Memory B cell (primary cell): ENCODE measurements at regions not wholly inside any gene's neighbourhood (a gene's known extent, or its start where the extent isn't known, plus 50 kb on each side); places are given as distances from the start of the nearest gene placed in this dataset.
"Not testable (repeated sequence)": the region's sequence is repeated elsewhere in the genome, so short reads cannot be mapped to it uniquely, and the experiment has no call there.

ENCODE experiments used
- ATAC-seq: fragments of 150-1000 bp; cut with Tn5 transposase; 2 replicates; pipeline ENCODE4 v1.10.0; 2021; ENCODE audit warnings: low read depth, mild to moderate bottlenecking, moderate library complexity
- DNase-seq, 2 donors: peaks; one replicate each; pipeline ENCODE4 v3.0.0; 2022; ENCODE audit warnings: low spot score in 2 of 2
- H3K27ac Mint-ChIP-seq: one replicate; pipeline ENCODE4 v1.8.0; 2022; ENCODE audit warnings: mild to moderate bottlenecking, moderate library complexity, mixed read lengths
- H3K27me3 Mint-ChIP-seq: one replicate; pipeline ENCODE4 v1.8.0; 2022; ENCODE audit warnings: mixed read lengths
- H3K36me3 Mint-ChIP-seq: one replicate; pipeline ENCODE4 v1.8.0; 2022; ENCODE audit warnings: mild to moderate bottlenecking, mixed read lengths
- H3K4me1 Mint-ChIP-seq: one replicate; pipeline ENCODE4 v1.8.0; 2022; ENCODE audit warnings: mixed read lengths
- H3K4me3 Mint-ChIP-seq: one replicate; pipeline ENCODE4 v1.8.0; 2022; ENCODE audit warnings: mild to moderate bottlenecking, moderate library complexity, mixed read lengths
- H3K9me3 Mint-ChIP-seq: one replicate; pipeline ENCODE4 v1.8.0; 2022; ENCODE audit warnings: mixed read lengths

DNA sequence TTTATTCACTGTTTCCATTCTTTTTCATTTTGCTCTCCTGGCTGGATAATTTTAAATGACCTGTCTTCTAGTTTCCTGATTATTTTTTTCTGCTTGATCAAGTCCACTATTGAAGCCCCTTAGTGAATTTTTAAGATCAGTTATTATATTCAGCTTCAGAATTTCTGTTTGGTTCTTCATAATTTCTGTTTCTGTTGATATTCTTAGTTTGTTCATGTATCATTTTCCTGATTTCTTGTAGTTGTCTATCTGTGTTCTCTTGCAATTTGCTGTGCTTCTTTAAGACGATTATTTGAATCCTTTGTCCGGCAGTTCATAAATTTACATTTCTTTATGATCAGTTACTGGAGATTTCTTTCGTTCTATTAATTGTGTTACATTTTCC is 75.2 kb upstream of the CCDC71L start:
- H3K9me3 Mint-ChIP-seq, result no peaks in the 10 kb centered on the region
- peaks cover 20% of the 10 kb centered on the region for H3K4me1 Mint-ChIP-seq
- H3K27ac Mint-ChIP-seq, result peak overlapping the region; percentile 89
- no peak overlapping the region for H3K4me3 Mint-ChIP-seq
- DNase-seq, result no peak
- no peaks in the 10 kb centered on the region for H3K27me3 Mint-ChIP-seq
- no peak for ATAC-seq
- H3K36me3 Mint-ChIP-seq, result no peaks in the 10 kb centered on the region

GRCh38 chr7:106736508-106737201 is 75.7 kb upstream of the CCDC71L start:
- ATAC-seq (peak; percentile 96), DNase-seq (peak; percentile 39 to 60)
- H3K4me3 Mint-ChIP-seq, result peak overlapping the region; percentile 56
- peaks cover 17% of the 10 kb centered on the region for H3K4me1 Mint-ChIP-seq
- H3K27ac Mint-ChIP-seq, result peak overlapping the region; percentile 89
- no peaks in the 10 kb centered on the region for H3K9me3 Mint-ChIP-seq
- H3K36me3 Mint-ChIP-seq, result no peaks in the 10 kb centered on the region
- no peaks in the 10 kb centered on the region for H3K27me3 Mint-ChIP-seq

DNA sequence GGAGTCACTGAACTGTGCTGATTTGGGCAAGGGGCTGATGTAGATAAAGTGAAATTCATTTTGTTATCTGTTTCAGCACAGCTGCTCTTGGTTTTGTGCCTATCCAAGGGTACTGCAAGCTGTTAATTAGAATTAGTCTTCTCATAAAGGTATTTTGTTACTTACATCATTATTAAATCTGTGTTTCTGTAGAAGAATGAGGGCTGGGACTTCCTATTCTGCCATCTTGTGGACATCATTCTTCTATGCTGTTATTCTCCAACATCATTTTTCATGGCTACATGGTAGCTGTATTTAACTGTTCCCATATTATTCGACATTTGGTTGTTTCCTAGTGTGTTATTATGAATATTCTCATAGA is 76.2 kb upstream of the CCDC71L start:
- peak overlapping the region; percentile 56 for H3K4me3 Mint-ChIP-seq
- H3K27ac Mint-ChIP-seq, result peak overlapping the region; percentile 89
- ATAC-seq (peak; percentile 20), DNase-seq (no peak)
- H3K4me1 Mint-ChIP-seq, result peaks cover 13% of the 10 kb centered on the region
- H3K36me3 Mint-ChIP-seq, result no peaks in the 10 kb centered on the region
- H3K9me3 Mint-ChIP-seq, result no peaks in the 10 kb centered on the region
- H3K27me3 Mint-ChIP-seq, result no peaks in the 10 kb centered on the region

DNA sequence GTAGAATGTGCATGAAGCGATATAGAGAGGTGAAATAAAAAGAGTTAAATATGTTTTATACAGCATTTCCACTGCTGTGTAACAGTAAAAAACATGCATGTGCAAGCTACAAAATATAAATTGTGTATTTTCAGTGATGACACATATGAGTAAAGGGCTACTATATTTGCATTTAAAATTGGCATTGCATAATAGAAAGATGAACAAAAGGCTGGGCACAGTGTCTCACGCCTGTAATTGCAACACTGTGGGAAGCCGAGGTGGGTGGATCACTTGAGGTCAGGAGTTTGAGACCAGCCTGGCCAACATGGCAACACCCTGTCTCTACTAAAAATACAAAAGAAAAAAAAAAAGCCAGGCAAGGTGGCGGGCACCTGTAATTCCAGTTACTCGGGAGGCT is 79.8 kb upstream of the CCDC71L start:
- H3K36me3 Mint-ChIP-seq, result no peaks in the 10 kb centered on the region
- no peak overlapping the region for H3K27ac Mint-ChIP-seq
- H3K4me1 Mint-ChIP-seq, result peaks cover 8% of the 10 kb centered on the region
- no peak for ATAC-seq
- no peak overlapping the region for H3K4me3 Mint-ChIP-seq
- no peaks in the 10 kb centered on the region for H3K27me3 Mint-ChIP-seq
- no peak for DNase-seq
- H3K9me3 Mint-ChIP-seq, result no peaks in the 10 kb centered on the region

- peaks cover 1% of the 10 kb centered on the region for H3K27me3 Mint-ChIP-seq
- no peaks in the 10 kb centered on the region for H3K4me1 Mint-ChIP-seq
- no peak for DNase-seq
- no peaks in the 10 kb centered on the region for H3K36me3 Mint-ChIP-seq
- no peak overlapping the region for H3K27ac Mint-ChIP-seq
- H3K4me3 Mint-ChIP-seq, result no peak overlapping the region
- no peak for ATAC-seq
- no peaks in the 10 kb centered on the region for H3K9me3 Mint-ChIP-seq
Measured at GRCh38 chr7:106744563-106745091, 83.7 kb upstream of the CCDC71L start.

GRCh38 chr7:106747301-106747700 is 86.3 kb upstream of the CCDC71L start:
- H3K4me3 Mint-ChIP-seq, H3K4me1 Mint-ChIP-seq, H3K36me3 Mint-ChIP-seq, H3K9me3 Mint-ChIP-seq, H3K27ac Mint-ChIP-seq, DNase-seq, H3K27me3 Mint-ChIP-seq, ATAC-seq: not testable (repeated sequence)

DNA sequence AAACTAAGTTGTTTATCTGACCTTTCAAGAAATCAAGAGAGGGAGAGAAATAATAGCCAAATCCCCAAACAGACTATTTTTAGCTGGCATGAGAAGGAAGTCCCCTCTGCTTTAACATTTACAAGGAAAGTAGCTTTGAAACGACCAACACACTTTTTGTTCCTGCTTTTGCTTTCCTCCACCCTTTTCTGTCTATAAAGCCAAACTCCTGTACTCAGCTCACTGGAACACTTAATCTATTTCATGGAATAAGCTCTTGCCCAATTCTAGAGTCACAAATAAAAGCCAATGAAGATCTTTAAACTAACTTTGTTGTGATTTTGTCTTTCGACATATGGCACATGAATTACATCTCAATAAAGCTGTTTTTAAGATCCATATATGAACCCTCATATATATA is 86.8 kb upstream of the CCDC71L start:
- Mint-ChIP-seq H3K27ac (no peak overlapping the region), H3K4me1 (no peaks in the 10 kb centered on the region), H3K27me3 (peaks cover 1% of the 10 kb centered on the region), H3K9me3 (no peaks in the 10 kb centered on the region), H3K4me3 (no peak overlapping the region), H3K36me3 (no peaks in the 10 kb centered on the region)
- ATAC-seq, result no peak
- no peak for DNase-seq

GRCh38 chr7:106749165-106749564 is 88.2 kb upstream of the CCDC71L start:
- Mint-ChIP-seq H3K27ac (no peak overlapping the region), H3K27me3 (peaks cover 1% of the 10 kb centered on the region)

GRCh38 chr7:106750773-106751172 is 89.8 kb upstream of the CCDC71L start:
- Mint-ChIP-seq H3K27me3 (peaks cover 1% of the 10 kb centered on the region), H3K4me1 (no peaks in the 10 kb centered on the region), H3K27ac (no peak overlapping the region), H3K4me3 (no peak overlapping the region), H3K9me3 (peaks cover 3% of the 10 kb centered on the region), H3K36me3 (no peaks in the 10 kb centered on the region)
- ATAC-seq (no peak), DNase-seq (no peak)

More at GRCh38 chr7:106749165-106749564, 88.2 kb upstream of the CCDC71L start:
- Mint-ChIP-seq H3K9me3 (no peaks in the 10 kb centered on the region), H3K36me3 (no peaks in the 10 kb centered on the region), H3K4me1 (no peaks in the 10 kb centered on the region), H3K4me3 (no peak overlapping the region)
- no peak for ATAC-seq
- DNase-seq, result no peak

DNA sequence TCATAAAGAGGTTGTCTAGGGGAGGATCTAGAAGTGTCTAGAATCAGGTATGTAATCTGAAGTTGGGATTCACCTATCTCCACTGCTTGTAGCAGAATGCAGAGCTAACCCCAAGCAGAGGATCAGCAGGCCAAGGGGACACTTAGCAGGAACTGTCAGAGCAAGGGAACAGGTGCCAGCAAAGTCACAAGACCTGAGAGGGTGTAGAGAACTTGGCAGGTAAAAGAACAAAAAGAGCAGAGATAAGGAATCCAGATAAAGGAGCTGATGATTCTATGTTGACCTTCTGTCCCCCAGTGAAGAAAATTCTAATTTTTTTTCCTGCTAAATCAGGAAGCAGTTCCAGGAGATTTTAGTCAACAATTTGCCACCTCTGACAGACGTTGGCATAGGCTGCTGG is 91.4 kb upstream of the CCDC71L start:
- ATAC-seq (no peak), DNase-seq (no peak)
- Mint-ChIP-seq H3K4me3 (no peak overlapping the region), H3K27ac (no peak overlapping the region), H3K4me1 (no peaks in the 10 kb centered on the region), H3K27me3 (peaks cover 1% of the 10 kb centered on the region), H3K9me3 (peaks cover 3% of the 10 kb centered on the region), H3K36me3 (no peaks in the 10 kb centered on the region)

- H3K27ac Mint-ChIP-seq, ATAC-seq, H3K27me3 Mint-ChIP-seq, DNase-seq, H3K9me3 Mint-ChIP-seq, H3K36me3 Mint-ChIP-seq, H3K4me1 Mint-ChIP-seq, H3K4me3 Mint-ChIP-seq: not testable (repeated sequence)
Measured at GRCh38 chr7:106755024-106755423, 94.1 kb upstream of the CCDC71L start.

GRCh38 chr7:106755641-106756040 is 94.7 kb upstream of the CCDC71L start:
- no peaks in the 10 kb centered on the region for H3K27me3 Mint-ChIP-seq
- H3K36me3 Mint-ChIP-seq, result no peaks in the 10 kb centered on the region
- ATAC-seq (no peak), DNase-seq (no peak)
- no peak overlapping the region for H3K4me3 Mint-ChIP-seq
- no peak overlapping the region for H3K27ac Mint-ChIP-seq
- H3K4me1 Mint-ChIP-seq, result no peaks in the 10 kb centered on the region
- H3K9me3 Mint-ChIP-seq, result peaks cover 3% of the 10 kb centered on the region

- H3K4me3 Mint-ChIP-seq, result no peak overlapping the region
- peaks cover 3% of the 10 kb centered on the region for H3K9me3 Mint-ChIP-seq
- no peaks in the 10 kb centered on the region for H3K27me3 Mint-ChIP-seq
- H3K36me3 Mint-ChIP-seq, result no peaks in the 10 kb centered on the region
- ATAC-seq (no peak), DNase-seq (no peak)
- H3K4me1 Mint-ChIP-seq, result no peaks in the 10 kb centered on the region
- no peak overlapping the region for H3K27ac Mint-ChIP-seq
Measured at GRCh38 chr7:106756071-106756470, 95.1 kb upstream of the CCDC71L start.

DNA sequence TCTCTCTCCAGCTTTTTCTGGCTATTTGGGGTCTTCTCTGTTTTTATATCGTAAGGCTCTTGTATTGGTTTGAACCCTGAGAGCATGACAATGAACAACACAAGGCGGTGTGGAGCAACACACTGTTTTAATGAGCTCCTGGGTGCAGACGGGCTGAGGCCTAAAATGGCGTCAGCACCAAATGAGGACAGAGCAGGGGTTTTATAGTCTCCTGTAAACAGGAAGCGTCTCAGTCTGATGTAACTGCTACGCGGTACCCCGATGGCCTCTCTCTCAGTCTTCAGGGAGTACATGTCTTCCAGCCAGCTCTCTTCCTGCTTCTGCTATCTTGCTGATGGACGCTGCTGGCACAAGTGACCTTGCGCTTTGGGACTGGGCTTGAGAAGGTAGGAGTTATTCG is 95.9 kb upstream of the CCDC71L start:
- no peak for ATAC-seq
- H3K27me3 Mint-ChIP-seq, result no peaks in the 10 kb centered on the region
- H3K4me3 Mint-ChIP-seq, result no peak overlapping the region
- no peaks in the 10 kb centered on the region for H3K4me1 Mint-ChIP-seq
- H3K9me3 Mint-ChIP-seq, result peaks cover 3% of the 10 kb centered on the region
- H3K36me3 Mint-ChIP-seq, result no peaks in the 10 kb centered on the region
- DNase-seq, result no peak
- no peak overlapping the region for H3K27ac Mint-ChIP-seq

GRCh38 chr7:106757846-106758245 is 96.9 kb upstream of the CCDC71L start:
- DNase-seq (no peak), ATAC-seq (no peak)
- Mint-ChIP-seq H3K9me3 (peaks cover 3% of the 10 kb centered on the region), H3K4me1 (no peaks in the 10 kb centered on the region), H3K27ac (no peak overlapping the region), H3K27me3 (no peaks in the 10 kb centered on the region), H3K36me3 (no peaks in the 10 kb centered on the region), H3K4me3 (no peak overlapping the region)
